ENCODE measurements at regions not wholly inside any gene's neighbourhood (a gene's known extent, or its start where the extent isn't known, plus 50 kb on each side); places are given as distances from the start of the nearest gene placed in this dataset.

DNA sequence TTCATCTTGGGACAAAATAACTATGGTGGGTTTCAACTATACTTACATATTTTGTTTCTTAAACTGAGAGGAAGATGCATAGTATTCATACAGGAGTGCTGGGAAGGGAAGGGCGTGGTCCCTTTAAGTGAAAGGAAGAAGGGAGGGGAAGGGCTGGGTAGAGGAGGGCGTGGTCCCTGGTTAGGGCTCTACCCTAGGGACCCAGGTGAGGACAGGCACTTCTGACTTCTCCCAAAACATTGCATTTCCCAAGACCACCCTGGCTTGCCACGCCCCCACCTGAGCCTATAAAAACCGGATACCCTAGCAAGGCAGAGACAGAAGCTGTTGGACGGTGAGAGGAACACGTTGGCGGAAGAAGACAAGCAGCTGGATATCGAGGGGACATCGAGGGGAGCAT, 157.6 kb upstream of the PLXNA4 start:
- intact Hi-C loops (cut with DNase I; ENCODE audit: low total_unique reads) (no loop called here), in situ Hi-C loops (cut with MboI; ENCODE audit: low pct_ligation_motif_present in 1 of 4, low pct_unique_long_range_greater_than_20kb in 1 of 4, low sequenced_read_pairs in 3 of 4) (no loop called here)
- no peaks in the 10 kb centered on the region for H3K36me3 ChIP-seq
- no peaks in the 10 kb centered on the region for H3K9me3 ChIP-seq
- WGBS, 2 donors (ENCODE audit: low coverage in 1 of 2): 83 to 90% methylated on average over 7 to 9 of the region's 9 CpGs
- no peak overlapping the region for H3K4me3 ChIP-seq
- DNase-seq: no peak
- TF ChIP-seq EP300 (IDR thresholded peaks at IDR 0.05; ENCODE audit: low read depth) (no peak), CTCF (IDR thresholded peaks at IDR 0.05) (no peak), POLR2AphosphoS5 (IDR thresholded peaks at IDR 0.05) (no peak), POLR2A (IDR thresholded peaks at IDR 0.05) (no peak)
- no peaks in the 10 kb centered on the region for H3K4me1 ChIP-seq
- H3K27me3 ChIP-seq: no peaks in the 10 kb centered on the region
- no peak overlapping the region for H3K27ac ChIP-seq

GRCh38 chr7:132732321-132732865, 156.1 kb upstream of the PLXNA4 start:
- intact Hi-C loops (cut with DNase I; ENCODE audit: low total_unique reads) (no loop called here), in situ Hi-C loops (cut with MboI; ENCODE audit: low pct_ligation_motif_present in 1 of 4, low pct_unique_long_range_greater_than_20kb in 1 of 4, low sequenced_read_pairs in 3 of 4) (no loop called here)
- no peaks in the 10 kb centered on the region for H3K27me3 ChIP-seq
- DNase-seq: no peak
- H3K4me1 ChIP-seq: no peaks in the 10 kb centered on the region
- H3K4me3 ChIP-seq: no peak overlapping the region
- H3K36me3 ChIP-seq: no peaks in the 10 kb centered on the region
- no peak for TF ChIP-seq EP300 (IDR thresholded peaks at IDR 0.05; ENCODE audit: low read depth)
- no peak for TF ChIP-seq POLR2A (IDR thresholded peaks at IDR 0.05)
- no peak for TF ChIP-seq POLR2AphosphoS5 (IDR thresholded peaks at IDR 0.05)
- TF ChIP-seq CTCF (IDR thresholded peaks at IDR 0.05): no peak
- WGBS, 2 donors (ENCODE audit: low coverage in 1 of 2): 76 to 91% methylated on average over 8 of the region's 8 CpGs
- no peaks in the 10 kb centered on the region for H3K9me3 ChIP-seq
- no peak overlapping the region for H3K27ac ChIP-seq

GRCh38 chr7:132730105-132730504, 153.8 kb upstream of the PLXNA4 start:
- intact Hi-C loops (cut with DNase I; ENCODE audit: low total_unique reads): no loop called here
- Histone ChIP-seq H3K36me3 (no peaks in the 10 kb centered on the region), H3K4me3 (no peak overlapping the region), H3K27me3 (no peaks in the 10 kb centered on the region), H3K9me3 (no peaks in the 10 kb centered on the region), H3K27ac (no peak overlapping the region), H3K4me1 (no peaks in the 10 kb centered on the region)
- no peak for DNase-seq
- TF ChIP-seq POLR2AphosphoS5 (IDR thresholded peaks at IDR 0.05) (no peak), CTCF (IDR thresholded peaks at IDR 0.05) (no peak), POLR2A (IDR thresholded peaks at IDR 0.05) (no peak), EP300 (IDR thresholded peaks at IDR 0.05; ENCODE audit: low read depth) (no peak)
- in situ Hi-C loops (cut with MboI; ENCODE audit: low pct_ligation_motif_present in 1 of 4, low pct_unique_long_range_greater_than_20kb in 1 of 4, low sequenced_read_pairs in 3 of 4): no loop called here
- 92 to 96% methylated on average over 2 to 4 of the region's 4 CpGs for WGBS, 2 donors (ENCODE audit: low coverage in 1 of 2)

GRCh38 chr7:132723506-132724081, 147.3 kb upstream of the PLXNA4 start:
- TF ChIP-seq EP300 (IDR thresholded peaks at IDR 0.05; ENCODE audit: low read depth): no peak
- Histone ChIP-seq H3K27ac (no peak overlapping the region), H3K4me1 (no peaks in the 10 kb centered on the region), H3K9me3 (peaks cover 0 to 8% of the 10 kb centered on the region in 2 donors), H3K4me3 (no peak overlapping the region), H3K36me3 (no peaks in the 10 kb centered on the region), H3K27me3 (no peaks in the 10 kb centered on the region)
- WGBS, 2 donors (ENCODE audit: low coverage in 1 of 2): 50 to 75% methylated on average over 2 to 4 of the region's 4 CpGs
- DNase-seq: no peak
- intact Hi-C loops (cut with DNase I; ENCODE audit: low total_unique reads): no loop called here
- in situ Hi-C loops (cut with MboI; ENCODE audit: low pct_ligation_motif_present in 1 of 4, low pct_unique_long_range_greater_than_20kb in 1 of 4, low sequenced_read_pairs in 3 of 4): no loop called here

GRCh38 chr7:132720835-132721234, 144.6 kb upstream of the PLXNA4 start:
- TF ChIP-seq CTCF (IDR thresholded peaks at IDR 0.05) (no peak), POLR2AphosphoS5 (IDR thresholded peaks at IDR 0.05) (no peak), POLR2A (IDR thresholded peaks at IDR 0.05) (no peak), EP300 (IDR thresholded peaks at IDR 0.05; ENCODE audit: low read depth) (no peak)
- no peaks in the 10 kb centered on the region for H3K4me1 ChIP-seq
- peaks cover 0 to 8% of the 10 kb centered on the region in 2 donors for H3K9me3 ChIP-seq
- H3K4me3 ChIP-seq: no peak overlapping the region
- WGBS, 2 donors (ENCODE audit: low coverage in 1 of 2): 91 to 100% methylated on average over 1 to 5 of the region's 5 CpGs
- no peaks in the 10 kb centered on the region for H3K27me3 ChIP-seq
- DNase-seq: no peak
- no peaks in the 10 kb centered on the region for H3K36me3 ChIP-seq
- in situ Hi-C loops (cut with MboI; ENCODE audit: low pct_ligation_motif_present in 1 of 4, low pct_unique_long_range_greater_than_20kb in 1 of 4, low sequenced_read_pairs in 3 of 4): no loop called here
- intact Hi-C loops (cut with DNase I; ENCODE audit: low total_unique reads): no loop called here
- no peak overlapping the region for H3K27ac ChIP-seq

Data from transverse colon (tissue), 4 donors.